ENCODE measurements at regions not wholly inside any gene's neighbourhood (a gene's known extent, or its start where the extent isn't known, plus 50 kb on each side); places are given as distances from the start of the nearest gene placed in this dataset.

- H3K4me2 ChIP-seq (ENCODE audit: low read length), result no peak overlapping the region
- H2AFZ ChIP-seq (ENCODE audit: low read depth, low read length), result no peak overlapping the region
- H3K9ac ChIP-seq (ENCODE audit: low read length), result no peak overlapping the region
- no peak for FAIRE-seq
- H3K27ac ChIP-seq (ENCODE audit: low read depth, low read length), result no peak overlapping the region
- H4K20me1 ChIP-seq (ENCODE audit: insufficient read depth, low read length), result no peaks in the 10 kb centered on the region
- H3K36me3 Mint-ChIP-seq (ENCODE audit: low read depth, unreplicated experiment), result peaks cover 2% of the 10 kb centered on the region
- no peak overlapping the region for H3K4me3 Mint-ChIP-seq (ENCODE audit: unreplicated experiment)
- H3K27me3 ChIP-seq (ENCODE audit: insufficient read depth, low read length), result peaks cover 4% of the 10 kb centered on the region
- DNase-seq (ENCODE audit: low read depth), result no peak
- H3K9me3 ChIP-seq (ENCODE audit: insufficient read depth, low read depth, low read length), result peaks cover 5% of the 10 kb centered on the region
- H3K9me3 Mint-ChIP-seq (ENCODE audit: unreplicated experiment), result peaks cover 27% of the 10 kb centered on the region
- peaks cover 22% of the 10 kb centered on the region for H3K27me3 Mint-ChIP-seq (ENCODE audit: low read depth, unreplicated experiment)
- TF ChIP-seq EZH2 (IDR thresholded peaks at IDR 0.05; ENCODE audit: insufficient read depth, low read length) (no peak), CTCF (IDR thresholded peaks at IDR 0.05; ENCODE audit: insufficient read depth, low read depth, low read length) (no peak)
- H3K36me3 ChIP-seq (ENCODE audit: insufficient read depth, low read length), result no peaks in the 10 kb centered on the region
- H3K27ac Mint-ChIP-seq (ENCODE audit: unreplicated experiment), result no peak overlapping the region
- H3K4me1 Mint-ChIP-seq (ENCODE audit: low read depth, unreplicated experiment), result peaks cover 3% of the 10 kb centered on the region
- H3K4me1 ChIP-seq (ENCODE audit: insufficient read depth, low read length), result no peaks in the 10 kb centered on the region
- no peaks in the 10 kb centered on the region for H3K79me2 ChIP-seq (ENCODE audit: insufficient read depth, low read length)
- no peak overlapping the region for H3K4me3 ChIP-seq (ENCODE audit: insufficient read depth, low read depth, low read length)
Measured at GRCh38 chr20:60092729-60093128, 134.5 kb downstream of the CDH26 start.

DNA sequence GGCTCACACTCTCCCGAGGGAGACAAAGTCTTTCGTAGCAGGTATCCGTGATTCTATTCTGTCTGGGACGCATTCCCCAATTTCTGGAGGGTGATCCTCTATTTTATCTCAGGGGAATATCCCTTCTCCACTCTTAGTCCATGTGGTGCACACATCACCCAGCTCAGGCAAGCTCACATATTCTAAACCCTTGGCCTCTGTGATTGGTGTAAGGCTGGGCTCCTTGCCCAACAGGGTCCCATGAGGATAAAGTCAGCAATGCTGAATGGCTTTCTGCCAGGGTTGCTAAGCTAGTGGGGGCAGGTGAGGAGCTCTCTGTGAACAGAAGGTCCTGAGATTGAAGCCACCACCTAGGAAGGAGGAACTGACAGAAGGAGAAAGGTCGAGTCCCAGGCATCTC, 137.2 kb downstream of the CDH26 start:
- FAIRE-seq (no peak), DNase-seq (ENCODE audit: low read depth) (no peak)
- Mint-ChIP-seq H3K4me1 (ENCODE audit: low read depth, unreplicated experiment) (no peaks in the 10 kb centered on the region), H3K36me3 (ENCODE audit: low read depth, unreplicated experiment) (no peaks in the 10 kb centered on the region), H3K27ac (ENCODE audit: unreplicated experiment) (no peak overlapping the region), H3K27me3 (ENCODE audit: low read depth, unreplicated experiment) (peaks cover 13% of the 10 kb centered on the region), H3K4me3 (ENCODE audit: unreplicated experiment) (no peak overlapping the region), H3K9me3 (ENCODE audit: unreplicated experiment) (peaks cover 30% of the 10 kb centered on the region)
- Histone ChIP-seq H3K4me3 (ENCODE audit: insufficient read depth, low read depth, low read length) (no peak overlapping the region), H3K4me2 (ENCODE audit: low read length) (no peak overlapping the region), H3K9ac (ENCODE audit: low read length) (no peak overlapping the region), H3K27ac (ENCODE audit: low read depth, low read length) (no peak overlapping the region), H3K27me3 (ENCODE audit: insufficient read depth, low read length) (no peaks in the 10 kb centered on the region), H4K20me1 (ENCODE audit: insufficient read depth, low read length) (no peaks in the 10 kb centered on the region), H2AFZ (ENCODE audit: low read depth, low read length) (no peak overlapping the region), H3K36me3 (ENCODE audit: insufficient read depth, low read length) (no peaks in the 10 kb centered on the region), H3K79me2 (ENCODE audit: insufficient read depth, low read length) (no peaks in the 10 kb centered on the region), H3K9me3 (ENCODE audit: insufficient read depth, low read depth, low read length) (peaks cover 5% of the 10 kb centered on the region), H3K4me1 (ENCODE audit: insufficient read depth, low read length) (no peaks in the 10 kb centered on the region)
- TF ChIP-seq EZH2 (IDR thresholded peaks at IDR 0.05; ENCODE audit: insufficient read depth, low read length), result no peak
- TF ChIP-seq CTCF (IDR thresholded peaks at IDR 0.05; ENCODE audit: insufficient read depth, low read depth, low read length), result no peak

GRCh38 chr20:60096166-60096565, 137.9 kb downstream of the CDH26 start:
- no peak overlapping the region for H3K27ac ChIP-seq (ENCODE audit: low read depth, low read length)
- TF ChIP-seq CTCF (IDR thresholded peaks at IDR 0.05; ENCODE audit: insufficient read depth, low read depth, low read length), result no peak
- TF ChIP-seq EZH2 (IDR thresholded peaks at IDR 0.05; ENCODE audit: insufficient read depth, low read length), result no peak
- Mint-ChIP-seq H3K27ac (ENCODE audit: unreplicated experiment) (no peak overlapping the region), H3K4me3 (ENCODE audit: unreplicated experiment) (no peak overlapping the region), H3K27me3 (ENCODE audit: low read depth, unreplicated experiment) (peaks cover 13% of the 10 kb centered on the region), H3K4me1 (ENCODE audit: low read depth, unreplicated experiment) (peaks cover 3% of the 10 kb centered on the region), H3K36me3 (ENCODE audit: low read depth, unreplicated experiment) (no peaks in the 10 kb centered on the region), H3K9me3 (ENCODE audit: unreplicated experiment) (peaks cover 30% of the 10 kb centered on the region)
- H2AFZ ChIP-seq (ENCODE audit: low read depth, low read length), result no peak overlapping the region
- H3K9me3 ChIP-seq (ENCODE audit: insufficient read depth, low read depth, low read length), result peaks cover 5% of the 10 kb centered on the region
- H3K4me3 ChIP-seq (ENCODE audit: insufficient read depth, low read depth, low read length), result no peak overlapping the region
- FAIRE-seq, result no peak
- no peaks in the 10 kb centered on the region for H3K27me3 ChIP-seq (ENCODE audit: insufficient read depth, low read length)
- no peaks in the 10 kb centered on the region for H3K79me2 ChIP-seq (ENCODE audit: insufficient read depth, low read length)
- no peak overlapping the region for H3K9ac ChIP-seq (ENCODE audit: low read length)
- no peak overlapping the region for H3K4me2 ChIP-seq (ENCODE audit: low read length)
- H3K4me1 ChIP-seq (ENCODE audit: insufficient read depth, low read length), result no peaks in the 10 kb centered on the region
- no peaks in the 10 kb centered on the region for H3K36me3 ChIP-seq (ENCODE audit: insufficient read depth, low read length)
- no peaks in the 10 kb centered on the region for H4K20me1 ChIP-seq (ENCODE audit: insufficient read depth, low read length)
- no peak for DNase-seq (ENCODE audit: low read depth)

All from astrocyte (in vitro differentiated cells and primary cell).